RPMI8226 (cell line): ENCODE measurements at regions not wholly inside any gene's neighbourhood (a gene's known extent, or its start where the extent isn't known, plus 50 kb on each side); places are given as distances from the start of the nearest gene placed in this dataset.
"Not testable (repeated sequence)": the region's sequence is repeated elsewhere in the genome, so short reads cannot be mapped to it uniquely, and the experiment has no call there.

Experiments used
- DNase-seq: peaks from one replicate; pipeline ENCODE4 v3.0.0-alpha.2; 2015

DNA sequence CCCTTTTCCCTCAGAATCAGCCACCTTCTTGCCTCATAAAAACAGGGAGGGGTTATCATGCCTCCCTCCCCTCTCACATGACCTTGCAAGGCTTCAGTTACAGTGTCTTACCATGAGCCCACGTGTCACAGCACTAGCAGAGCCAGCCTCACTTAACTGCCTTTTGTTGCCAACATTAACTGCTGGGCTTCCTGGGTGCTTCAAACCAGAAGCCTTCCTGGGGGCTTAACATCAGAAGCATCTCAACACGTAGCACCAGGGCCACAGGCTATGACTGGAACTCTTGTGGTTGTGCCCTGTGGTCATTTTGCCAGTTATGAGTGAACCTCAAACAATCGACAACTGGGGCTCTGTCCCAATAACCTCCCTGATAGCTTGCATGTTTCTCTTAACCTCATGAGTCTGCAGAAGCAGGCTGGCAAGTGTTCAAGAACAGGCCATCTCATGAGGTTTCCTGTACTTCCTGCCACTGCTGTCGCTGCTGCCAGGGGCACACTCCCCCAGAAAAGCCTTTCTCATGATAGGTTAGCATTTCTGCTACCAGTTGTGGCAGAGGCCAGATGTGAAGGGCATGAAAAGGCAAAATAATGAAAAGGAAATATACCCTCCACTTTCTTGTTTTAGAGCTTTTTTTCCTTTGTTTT is 132.2 kb downstream of the GLUL start:
- DNase-seq = peak; percentile 98

DNA sequence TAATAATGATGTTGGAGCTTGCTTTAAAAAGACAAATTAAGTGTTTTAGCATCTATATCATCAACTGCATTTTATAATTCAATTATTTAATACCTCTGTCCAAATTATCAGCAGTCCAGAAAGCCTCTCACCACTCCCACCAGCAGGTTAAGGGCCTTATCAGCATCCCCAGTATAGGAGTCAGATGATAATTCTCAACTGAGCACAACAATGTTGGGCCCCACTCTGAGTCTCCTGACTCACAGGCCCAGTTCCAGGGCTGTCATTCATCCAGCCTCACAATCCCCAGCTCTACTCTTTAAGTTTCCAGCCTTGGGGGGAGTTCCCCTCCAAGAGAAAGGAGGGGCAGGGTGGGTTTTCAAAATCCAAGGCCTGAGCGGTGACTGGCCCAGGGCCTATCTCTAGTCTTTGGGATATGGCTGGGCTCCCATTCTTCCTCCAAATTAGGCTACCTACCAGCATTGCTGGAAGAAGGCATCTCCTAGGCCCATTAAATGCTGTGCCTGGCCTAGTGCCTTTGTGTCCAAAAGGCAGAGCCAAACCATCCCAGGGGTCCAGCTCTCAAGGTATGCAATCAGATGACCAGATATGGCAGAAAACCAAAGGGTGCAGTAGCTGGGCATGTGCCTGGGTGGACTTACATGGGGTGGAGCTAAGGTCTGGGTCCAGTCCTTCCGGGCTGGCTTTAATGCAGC is 134.1 kb downstream of the GLUL start:
- DNase-seq = no peak

DNA sequence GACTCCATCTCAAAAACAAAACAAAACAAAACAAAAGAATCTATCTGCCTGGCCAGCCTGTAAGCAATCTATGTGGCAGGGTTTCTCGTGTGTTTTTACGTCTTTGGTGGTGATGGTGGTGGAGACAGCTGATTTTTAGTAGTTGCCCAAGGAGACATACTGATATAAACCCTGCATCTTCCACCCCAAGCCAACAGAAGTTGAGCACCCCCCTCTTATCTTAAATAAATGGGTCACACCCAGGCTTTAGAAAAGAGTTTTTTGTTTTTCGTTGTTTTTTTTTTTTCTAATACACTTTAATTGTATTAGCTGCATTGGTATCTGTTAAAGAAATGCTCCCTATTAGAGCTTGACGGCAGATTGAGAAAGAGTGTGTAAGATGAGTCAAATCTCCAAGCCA is 134.7 kb downstream of the GLUL start:
- DNase-seq = no peak

DNA sequence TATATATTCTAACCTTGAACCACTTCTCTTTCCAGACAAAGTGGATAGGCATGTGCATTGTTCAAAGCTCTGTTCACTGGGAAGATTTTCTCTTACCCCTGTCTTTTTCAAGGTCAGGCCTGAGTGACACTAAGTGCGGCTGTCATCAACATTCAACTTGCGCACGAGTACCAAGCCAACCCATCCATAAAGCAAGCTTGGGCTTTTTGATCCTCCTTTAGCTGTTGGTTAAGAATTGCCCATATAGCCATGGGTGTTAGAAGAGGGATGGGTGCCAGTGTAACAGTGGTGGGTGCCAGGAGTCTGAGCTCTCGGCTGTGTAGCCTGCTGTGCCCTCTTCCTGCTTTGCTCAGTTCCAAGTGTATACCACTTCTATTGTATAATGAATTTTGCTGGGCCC is 136.1 kb downstream of the GLUL start:
- no peak for DNase-seq

DNA sequence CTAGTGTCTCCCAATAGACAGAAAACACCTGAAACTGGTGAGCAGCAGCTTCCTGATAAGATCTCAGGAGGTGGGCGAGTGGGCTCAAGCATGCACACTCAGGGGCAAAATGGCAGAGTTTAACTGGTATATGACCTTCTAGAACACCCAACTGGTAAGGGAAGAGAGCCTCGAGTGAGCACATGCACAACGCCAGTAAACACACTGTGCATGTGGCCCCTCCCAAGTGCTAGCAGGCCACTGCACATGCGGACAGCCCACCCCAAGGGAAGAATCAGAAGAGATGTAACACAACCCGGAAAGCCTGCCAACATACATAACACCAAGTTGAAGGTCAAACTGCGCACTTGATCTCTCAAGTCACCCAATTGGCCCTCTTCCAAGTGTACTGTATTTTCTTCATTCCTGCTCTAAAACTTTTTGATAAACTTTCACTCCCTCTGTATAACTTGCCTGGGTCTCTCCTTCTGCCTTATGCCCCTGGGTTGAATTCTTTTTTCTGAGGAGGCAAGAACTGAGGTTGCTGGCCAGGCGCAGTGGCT is 138.2 kb downstream of the GLUL start:
- no peak for DNase-seq

DNA sequence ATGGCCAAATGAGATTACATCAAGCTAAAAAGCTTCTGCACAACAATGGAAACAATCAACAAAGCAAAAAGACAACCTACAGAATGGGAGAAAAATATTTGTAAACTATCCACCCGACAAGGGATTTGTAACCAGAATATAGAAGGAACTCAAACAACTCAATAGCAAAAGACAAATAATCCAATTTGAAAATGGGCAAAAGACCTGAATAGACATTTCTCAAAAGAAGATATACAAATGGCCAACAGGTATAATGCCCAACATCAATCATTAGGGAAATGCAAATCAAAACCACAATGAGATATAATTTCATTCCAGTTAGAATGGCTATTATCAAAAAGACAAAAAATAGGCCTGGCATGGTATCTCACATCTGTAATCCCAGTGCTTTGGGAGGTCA is 140.0 kb downstream of the GLUL start:
- DNase-seq = no peak

DNA sequence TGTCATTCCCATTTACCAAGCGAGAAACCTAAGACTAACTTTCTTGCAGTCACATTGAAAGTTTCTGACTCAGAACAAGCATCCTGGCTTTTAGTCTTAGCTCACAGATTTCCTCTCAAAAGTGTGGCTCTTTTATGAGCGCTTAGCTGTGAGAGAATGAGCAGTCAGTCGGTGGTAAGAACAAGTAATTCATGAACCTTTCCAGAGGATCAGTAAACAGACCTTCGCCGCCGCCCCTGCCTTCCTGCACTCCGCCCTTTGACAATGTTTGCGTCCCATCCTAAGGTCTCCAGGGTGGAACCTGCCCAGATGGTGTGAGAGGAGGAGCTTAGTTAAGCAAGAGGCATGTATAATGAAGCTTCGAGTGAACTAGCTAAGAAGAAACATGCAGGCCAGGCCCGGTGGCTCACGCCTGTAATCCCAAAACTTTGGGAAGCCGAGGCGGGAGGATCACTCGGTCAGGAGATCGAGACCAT is 142.4 kb downstream of the GLUL start:
- DNase-seq = no peak

DNA sequence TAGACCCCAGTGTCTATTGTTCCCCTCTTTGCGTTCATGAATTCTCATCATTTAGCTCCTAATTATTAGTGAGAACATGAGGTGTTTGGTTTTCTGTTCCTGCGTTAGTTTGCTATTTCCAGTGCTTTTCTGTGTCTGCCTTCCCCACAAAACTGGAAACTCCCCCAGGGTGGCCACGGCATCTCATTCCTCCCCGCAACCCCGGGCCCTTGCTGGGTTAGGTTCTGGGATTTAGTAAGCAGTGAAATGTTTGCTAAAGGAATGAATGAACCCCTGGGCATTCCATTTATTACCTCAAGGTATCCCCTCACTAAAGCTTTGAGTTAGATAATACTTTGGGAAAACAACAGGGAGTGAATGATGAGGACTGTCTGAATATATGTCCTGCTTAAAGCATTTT is 142.9 kb downstream of the GLUL start:
- DNase-seq = no peak

DNA sequence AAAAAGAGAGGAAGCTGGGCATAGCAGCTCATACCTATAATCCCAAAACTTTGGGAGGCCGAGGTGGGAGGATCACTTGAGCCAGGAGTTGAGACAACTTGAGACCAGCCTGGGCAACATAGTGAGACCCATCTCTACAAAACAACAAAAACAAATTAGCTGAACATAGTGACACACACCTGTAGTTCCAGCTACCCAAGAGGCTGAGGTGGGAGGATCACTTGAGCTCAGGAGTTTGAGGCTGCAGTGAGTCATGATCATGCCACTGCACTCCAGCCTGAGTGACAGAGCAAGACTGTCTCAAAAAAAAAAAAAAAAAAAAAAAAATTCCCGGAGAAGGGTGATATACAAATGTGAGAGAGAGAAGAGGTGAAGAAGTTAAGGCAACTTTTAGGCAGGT is 143.8 kb downstream of the GLUL start:
- DNase-seq = not testable (repeated sequence)

DNA sequence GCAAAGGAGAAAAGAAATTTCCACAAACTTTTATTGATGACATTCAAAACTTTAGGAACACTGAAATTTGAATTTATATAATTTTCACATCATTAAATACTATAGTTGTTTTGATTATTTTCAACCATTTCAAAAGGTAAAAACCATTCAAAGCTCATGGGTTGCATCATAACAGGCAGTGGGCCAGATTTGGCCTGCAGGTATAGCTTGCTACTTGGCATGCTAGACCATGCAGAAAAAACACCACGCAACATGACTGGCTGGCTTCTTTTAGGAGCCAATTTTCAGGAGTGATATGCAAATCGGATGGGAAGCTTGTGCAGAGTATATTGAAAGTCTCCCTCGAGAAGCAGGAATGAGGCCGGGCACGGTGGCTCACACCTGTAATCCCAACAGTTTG is 144.8 kb downstream of the GLUL start:
- DNase-seq = no peak

DNA sequence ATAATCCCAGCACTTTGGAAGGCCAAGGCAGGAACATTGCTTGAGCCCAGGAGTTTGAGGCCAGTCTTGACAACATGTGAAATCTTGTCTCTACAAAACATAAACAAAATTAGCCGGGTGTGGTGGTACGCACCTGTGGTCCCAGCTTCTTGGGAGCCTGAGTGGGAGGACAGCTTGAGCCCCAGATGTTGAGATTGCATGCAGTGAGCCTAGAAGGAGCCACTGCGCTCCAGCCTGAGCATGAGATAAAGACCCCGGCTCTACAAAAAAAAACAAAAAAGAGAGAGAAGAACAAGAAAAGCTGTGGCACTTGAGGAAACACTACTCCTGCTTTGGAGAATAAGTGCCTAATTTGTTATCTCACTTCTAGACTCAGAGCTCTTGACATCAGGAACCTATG is 146.6 kb downstream of the GLUL start:
- no peak for DNase-seq

DNA sequence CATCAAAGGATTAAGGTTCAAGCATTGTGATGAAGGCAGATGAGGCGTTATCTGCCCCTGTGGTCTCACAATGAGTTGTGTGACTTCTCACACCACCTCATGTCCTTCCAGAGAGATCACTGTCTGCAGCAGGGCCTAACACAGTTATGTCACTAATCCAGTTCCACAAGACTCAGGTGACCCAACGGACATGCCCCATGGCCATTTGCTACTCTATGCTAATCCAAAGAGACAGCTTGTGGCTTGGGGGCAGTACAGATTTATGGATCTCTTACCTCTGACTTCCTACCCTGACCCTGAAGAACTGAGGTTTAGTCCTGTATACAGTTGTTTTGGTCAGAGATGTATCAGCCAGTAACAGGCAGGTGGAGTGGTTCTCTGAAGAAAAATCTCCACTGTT is 147.1 kb downstream of the GLUL start:
- no peak for DNase-seq

DNA sequence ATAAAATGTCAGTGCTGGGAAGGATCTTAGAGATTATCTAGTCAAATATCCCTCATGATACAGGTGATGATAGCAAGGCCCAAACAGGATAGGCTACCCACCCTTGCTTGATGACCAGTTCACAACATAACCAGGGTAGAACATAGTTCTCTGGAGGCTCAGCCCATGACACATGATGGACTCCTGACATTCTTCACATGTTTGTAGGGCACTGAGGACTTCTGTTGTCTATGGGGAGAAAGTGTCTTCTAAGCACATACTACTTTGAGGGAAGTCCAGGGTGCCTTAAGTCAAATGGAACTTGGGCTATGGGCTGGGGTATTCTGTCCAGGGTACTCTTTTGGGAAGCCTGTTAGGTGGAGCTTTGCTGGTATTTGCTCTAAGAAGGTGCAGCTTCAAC is 148.9 kb downstream of the GLUL start:
- no peak for DNase-seq

DNA sequence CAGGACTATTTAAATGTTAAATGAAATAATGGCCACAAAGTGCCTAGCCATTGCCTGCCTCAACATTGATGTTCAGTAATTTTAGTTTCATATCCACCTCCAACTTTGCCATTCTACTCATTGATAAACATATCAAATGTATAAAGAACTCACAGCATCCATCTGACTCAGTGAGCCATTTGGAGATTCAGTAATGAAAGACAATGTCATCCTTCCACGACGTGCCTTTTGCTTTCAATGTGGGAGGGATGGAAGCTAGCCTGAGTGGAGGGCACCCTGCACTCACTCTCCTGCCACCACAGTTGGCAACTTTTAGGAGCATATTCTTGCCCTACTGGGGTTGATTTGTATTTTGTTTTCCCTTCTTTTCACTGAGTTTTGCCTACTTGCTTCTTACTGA is 151.5 kb downstream of the GLUL start:
- DNase-seq = no peak

DNA sequence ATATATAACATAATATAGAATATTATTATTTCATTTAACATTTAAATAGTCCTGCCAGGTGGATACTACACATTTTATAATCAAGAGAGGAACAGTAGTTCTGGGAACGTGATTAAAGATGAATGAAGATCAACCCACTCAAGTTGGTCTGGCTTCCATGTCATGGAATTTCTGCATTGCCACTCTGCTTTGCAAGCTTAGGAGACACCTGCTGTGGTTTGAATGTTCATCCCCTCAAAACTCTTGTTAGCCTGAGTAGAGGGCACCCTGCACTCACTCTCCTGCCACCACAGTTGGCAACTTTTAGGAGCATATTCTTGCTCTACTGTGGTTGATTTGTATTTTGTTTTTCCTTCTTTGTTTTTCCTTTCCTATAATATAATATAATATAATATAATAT is 153.2 kb downstream of the GLUL start:
- no peak for DNase-seq

DNA sequence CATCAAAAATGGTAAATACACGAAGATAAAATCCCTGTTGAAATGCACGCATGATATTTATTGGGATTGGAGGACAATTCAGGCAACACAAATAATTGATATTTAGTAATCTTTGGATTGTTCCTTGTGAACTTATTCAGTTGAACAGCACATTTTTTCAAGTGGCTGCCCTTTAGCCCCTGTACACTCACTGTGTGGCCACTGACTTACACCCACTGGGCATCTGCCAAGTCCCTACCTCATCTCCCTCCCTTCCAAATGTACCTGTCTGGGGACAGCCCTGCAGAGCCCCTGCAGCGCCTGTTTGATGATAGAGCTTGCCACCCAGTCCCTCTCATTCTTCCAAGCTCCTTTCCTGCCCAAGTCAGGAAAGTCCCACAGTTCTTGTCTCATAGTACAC is 154.3 kb downstream of the GLUL start:
- DNase-seq = no peak

DNA sequence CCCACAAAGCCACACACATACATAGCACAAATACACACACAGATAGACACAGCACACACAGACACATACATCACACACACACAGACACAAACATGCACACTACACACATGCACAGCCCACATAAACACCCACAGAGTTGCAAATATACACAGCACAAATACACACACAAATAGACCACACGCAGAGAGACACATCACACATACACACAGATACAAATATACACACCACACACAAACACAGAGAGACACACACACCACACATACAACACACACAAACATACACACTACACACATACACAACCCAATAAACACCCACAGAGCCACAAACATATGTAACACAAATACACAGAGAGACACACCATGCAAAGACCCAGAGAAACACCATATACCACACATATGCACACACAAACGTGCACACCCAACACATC is 154.9 kb downstream of the GLUL start:
- no peak for DNase-seq

DNA sequence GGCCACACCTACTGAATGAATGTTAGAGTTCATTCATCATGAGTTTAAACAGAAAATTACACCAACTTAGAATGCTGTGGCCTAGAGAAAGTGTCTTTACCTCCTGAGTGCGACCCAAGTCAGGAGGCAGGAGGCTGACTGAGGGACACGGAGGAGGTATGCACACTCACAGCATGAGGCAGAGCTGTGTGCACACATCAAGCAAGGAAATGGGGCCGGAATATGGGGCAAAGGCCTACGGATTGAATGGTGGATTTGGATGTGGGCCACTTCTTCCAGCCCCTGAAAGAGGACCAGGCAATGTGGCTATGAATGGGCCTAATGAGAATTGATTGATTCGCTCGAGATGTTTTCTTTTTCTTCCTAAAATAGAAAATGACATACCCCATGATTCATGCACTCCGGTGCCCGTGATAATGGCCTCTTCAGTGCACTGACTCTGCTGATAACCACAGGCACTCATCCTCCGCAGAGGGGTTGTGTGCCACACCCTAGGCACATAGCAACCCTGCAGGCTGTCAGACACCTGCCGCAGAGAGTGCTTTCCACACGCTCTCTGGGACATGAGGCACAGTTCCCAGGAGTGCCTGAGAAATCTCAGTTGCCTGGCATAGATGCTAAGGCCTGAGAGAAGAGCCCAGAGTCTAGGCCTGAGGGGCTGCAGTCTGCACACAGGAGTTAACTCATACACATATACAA is 155.5 kb downstream of the GLUL start:
- no peak for DNase-seq

DNA sequence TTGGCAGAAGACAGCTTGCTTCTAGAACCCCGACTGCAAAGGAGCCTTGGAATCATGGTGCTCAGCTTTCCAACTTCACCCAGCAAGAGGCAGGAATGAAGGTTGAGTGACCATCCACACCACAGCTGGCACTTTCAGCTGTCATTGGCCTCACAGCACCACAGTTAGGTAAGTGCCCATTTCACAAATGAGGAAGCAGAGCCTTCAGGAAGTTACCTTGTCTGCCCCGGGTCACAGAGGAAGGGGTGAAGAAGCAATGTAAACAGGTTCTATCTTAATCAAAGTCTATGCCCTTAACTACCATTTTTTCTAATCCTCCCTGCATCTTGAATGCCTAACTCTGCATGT is 156.0 kb downstream of the GLUL start:
- DNase-seq = peak; percentile 50

DNA sequence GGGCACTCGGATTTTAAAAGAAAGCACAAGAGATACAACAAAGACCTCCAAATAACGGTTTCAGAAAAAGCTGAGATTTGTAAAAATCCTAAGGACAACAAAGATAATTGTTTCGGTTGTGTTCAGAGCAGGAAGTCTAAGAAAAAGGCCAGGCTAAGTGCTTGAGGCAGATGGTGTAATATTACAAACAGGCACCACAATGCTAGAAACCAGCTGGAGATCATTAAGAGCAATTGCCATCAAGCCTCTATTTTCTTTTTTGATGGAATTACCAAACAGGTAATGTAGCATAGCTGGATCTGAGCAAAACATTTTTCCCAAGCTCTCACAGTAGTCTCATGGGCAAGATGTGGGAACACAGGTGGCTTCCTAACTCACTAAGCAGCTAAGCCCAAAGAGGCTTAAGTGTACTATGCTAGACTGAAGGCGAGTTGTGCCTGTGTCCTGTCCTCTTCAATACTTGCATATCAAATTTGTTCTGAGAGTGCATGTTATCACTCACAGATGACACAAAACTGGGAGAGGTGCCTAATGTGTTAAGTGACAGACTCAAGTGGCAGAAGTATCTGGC is 161.6 kb downstream of the GLUL start:
- DNase-seq = no peak

DNA sequence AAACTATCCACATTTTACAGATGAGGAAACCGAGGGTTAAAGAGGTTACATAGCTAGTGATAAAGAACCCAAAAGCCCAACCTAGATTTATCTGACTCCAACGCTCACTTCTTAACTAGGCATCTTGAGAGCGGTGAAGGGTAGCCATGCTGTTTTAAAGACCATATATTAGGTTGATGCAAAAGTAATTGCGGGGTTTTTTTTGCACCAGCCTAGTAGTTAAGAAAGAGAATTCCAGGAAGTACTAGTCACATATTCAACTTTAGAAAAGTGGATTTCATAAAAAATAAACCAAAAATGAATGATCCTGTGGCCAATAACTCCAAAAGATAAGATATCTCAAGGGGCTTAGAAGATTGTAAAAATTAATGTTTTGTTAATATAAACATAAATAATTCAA is 162.1 kb downstream of the GLUL start:
- DNase-seq = no peak

DNA sequence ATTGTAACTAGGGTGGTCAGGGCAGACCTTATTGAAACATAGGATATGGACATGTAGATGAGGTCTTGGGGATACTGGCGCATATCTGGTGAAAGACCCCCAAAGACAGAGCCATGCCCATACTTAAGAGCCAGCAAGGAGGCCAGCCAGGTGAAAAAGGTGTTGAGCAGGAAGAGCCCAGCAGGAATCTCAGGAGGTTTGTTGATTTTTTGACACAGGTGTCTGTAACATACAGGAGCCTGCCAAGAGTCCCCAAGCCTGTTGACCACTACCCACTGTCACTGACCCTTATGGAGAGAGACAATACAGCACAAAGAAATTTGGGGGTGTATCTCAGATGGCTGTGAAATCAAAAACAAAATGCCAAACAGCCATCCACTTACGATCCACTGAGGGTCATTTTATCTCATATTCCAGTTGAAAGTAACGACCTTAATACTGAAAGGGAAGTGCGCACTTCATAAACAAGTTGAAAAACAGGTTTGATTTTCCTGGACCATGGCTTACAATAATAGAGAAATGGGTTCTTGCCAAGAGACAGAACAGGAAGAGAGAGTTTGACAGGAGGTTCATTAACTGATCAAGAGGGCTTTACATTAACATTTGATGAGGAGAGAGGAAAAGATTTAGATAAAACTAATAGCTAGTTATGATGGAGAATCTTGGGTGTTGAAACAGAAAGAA is 163.6 kb downstream of the GLUL start:
- no peak for DNase-seq

DNA sequence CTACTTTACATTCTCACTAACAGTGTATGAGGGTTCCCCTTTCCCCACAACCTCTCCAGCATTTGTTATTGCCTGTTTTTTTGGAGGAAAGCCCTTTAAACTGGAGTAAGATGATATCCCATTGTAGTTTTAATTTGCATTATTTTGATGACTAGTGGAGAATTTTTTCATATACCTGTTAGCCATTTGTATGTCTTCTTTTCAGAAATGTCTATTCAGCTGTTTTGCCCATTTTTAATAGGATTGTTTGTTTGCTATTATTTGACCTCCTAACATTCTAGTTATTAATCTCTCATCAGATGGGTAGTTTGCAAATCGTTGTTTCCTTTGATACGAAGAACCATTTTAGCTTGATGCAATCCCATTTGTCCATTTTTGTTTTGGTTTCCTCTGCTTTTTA is 165.0 kb downstream of the GLUL start:
- DNase-seq = no peak
